Loucy (cell line): ENCODE measurements at regions not wholly inside any gene's neighbourhood (a gene's known extent, or its start where the extent isn't known, plus 50 kb on each side); places are given as distances from the start of the nearest gene placed in this dataset.

ENCODE experiments used
- EZH2phosphoT487 ChIP-seq: fragments of 200-600 bp; IDR thresholded peaks from 2 replicates; pipeline ENCODE4 v1.6.1; 2018; ENCODE audit warnings: antibody characterized with exemption, mild to moderate bottlenecking, moderate library complexity, borderline replicate concordance
- TF ChIP-seq, protein P1 (sequence below): fragments of 200-600 bp; sonication (generic); conservative IDR thresholded peaks from 2 replicates; pipeline ENCODE4 v1.5.1; 2014; ENCODE audit warnings: mild to moderate bottlenecking, antibody characterized with exemption, low read length

DNA sequence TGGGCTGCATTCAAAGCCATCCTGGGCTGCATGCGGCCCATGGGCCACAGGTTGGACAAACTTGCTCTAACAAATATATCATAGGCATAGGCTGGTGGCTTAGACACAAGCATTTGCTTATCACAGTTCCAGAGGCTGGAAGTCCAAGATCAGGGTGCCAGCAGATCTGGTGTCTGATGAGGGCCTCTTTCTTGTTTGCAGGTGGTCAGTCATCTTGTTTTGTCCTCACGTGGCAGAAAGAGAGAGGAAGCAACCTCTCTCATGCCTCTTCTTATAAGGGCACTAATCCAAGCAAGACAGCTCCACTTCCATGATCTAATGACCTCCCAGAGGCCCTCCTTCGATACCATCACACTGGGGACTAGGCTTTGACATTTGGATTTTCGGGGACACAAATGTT is 238.7 kb upstream of the TNRC6C start:
- TF ChIP-seq, protein P1, sequence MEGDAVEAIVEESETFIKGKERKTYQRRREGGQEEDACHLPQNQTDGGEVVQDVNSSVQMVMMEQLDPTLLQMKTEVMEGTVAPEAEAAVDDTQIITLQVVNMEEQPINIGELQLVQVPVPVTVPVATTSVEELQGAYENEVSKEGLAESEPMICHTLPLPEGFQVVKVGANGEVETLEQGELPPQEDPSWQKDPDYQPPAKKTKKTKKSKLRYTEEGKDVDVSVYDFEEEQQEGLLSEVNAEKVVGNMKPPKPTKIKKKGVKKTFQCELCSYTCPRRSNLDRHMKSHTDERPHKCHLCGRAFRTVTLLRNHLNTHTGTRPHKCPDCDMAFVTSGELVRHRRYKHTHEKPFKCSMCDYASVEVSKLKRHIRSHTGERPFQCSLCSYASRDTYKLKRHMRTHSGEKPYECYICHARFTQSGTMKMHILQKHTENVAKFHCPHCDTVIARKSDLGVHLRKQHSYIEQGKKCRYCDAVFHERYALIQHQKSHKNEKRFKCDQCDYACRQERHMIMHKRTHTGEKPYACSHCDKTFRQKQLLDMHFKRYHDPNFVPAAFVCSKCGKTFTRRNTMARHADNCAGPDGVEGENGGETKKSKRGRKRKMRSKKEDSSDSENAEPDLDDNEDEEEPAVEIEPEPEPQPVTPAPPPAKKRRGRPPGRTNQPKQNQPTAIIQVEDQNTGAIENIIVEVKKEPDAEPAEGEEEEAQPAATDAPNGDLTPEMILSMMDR = no peak
- no peak for TF ChIP-seq EZH2phosphoT487
